Trophoblast cell (in vitro differentiated cells and primary cell): ENCODE measurements at regions not wholly inside any gene's neighbourhood (a gene's known extent, or its start where the extent isn't known, plus 50 kb on each side); places are given as distances from the start of the nearest gene placed in this dataset.
A peak's percentile ranks its signal among the peaks of the same experiment; 100 is the strongest.

Experiments used
- DNase-seq, 2 donors: peaks; one replicate each; pipeline ENCODE4 v3.0.0-alpha.2; 2016
- H2AFZ ChIP-seq: 2 replicates; pipeline ENCODE4 v1.6.1; 2013; ENCODE audit warnings: low read length, moderate library complexity, mild to moderate bottlenecking; ENCODE audit not compliant: insufficient read depth, poor library complexity
- H2AK5ac ChIP-seq: 2 replicates; pipeline ENCODE4 v1.6.1; 2013; ENCODE audit warnings: mild to moderate bottlenecking, low read length
- H2BK120ac ChIP-seq: 2 replicates; pipeline ENCODE4 v1.6.1; 2013; ENCODE audit warnings: low read length, mild to moderate bottlenecking, moderate library complexity; ENCODE audit not compliant: insufficient read depth, poor library complexity
- H2BK12ac ChIP-seq: 2 replicates; pipeline ENCODE4 v1.6.1; 2013; ENCODE audit warnings: mild to moderate bottlenecking, low read length, moderate library complexity
- H2BK5ac ChIP-seq: 2 replicates; pipeline ENCODE4 v1.6.1; 2013; ENCODE audit warnings: low read length, low read depth, moderate library complexity, mild to moderate bottlenecking; ENCODE audit not compliant: poor library complexity
- H3K14ac ChIP-seq: 2 replicates; pipeline ENCODE4 v1.6.1; 2013; ENCODE audit warnings: mild to moderate bottlenecking, low read length
- H3K18ac ChIP-seq: 2 replicates; pipeline ENCODE4 v1.6.1; 2013; ENCODE audit warnings: mild to moderate bottlenecking, low read length
- H3K23ac ChIP-seq: 2 replicates; pipeline ENCODE4 v1.6.1; 2013; ENCODE audit warnings: low read length
- H3K27ac ChIP-seq: 2 replicates; pipeline ENCODE4 v1.5.1; 2013; ENCODE audit warnings: low read depth, mild to moderate bottlenecking, inconsistent platforms, low read length, moderate library complexity
- H3K27me3 ChIP-seq: 2 replicates; pipeline ENCODE4 v1.6.1; 2013; ENCODE audit warnings: inconsistent platforms, mild to moderate bottlenecking, low read length, moderate library complexity; ENCODE audit not compliant: insufficient read depth
- H3K36me3 ChIP-seq, 2 experiments: 1 replicate in 1 of 2; 2 replicates in 1 of 2; pipeline ENCODE4 v1.6.1; 2013; ENCODE audit warnings: low read length in 2 of 2, mild to moderate bottlenecking in 2 of 2, moderate library complexity in 1 of 2; ENCODE audit not compliant: insufficient read depth in 2 of 2, control insufficient read depth in 1 of 2
- H3K4ac ChIP-seq: 2 replicates; pipeline ENCODE4 v1.6.1; 2013; ENCODE audit warnings: low read depth, mild to moderate bottlenecking, low read length, moderate library complexity
- H3K4me1 ChIP-seq, 2 experiments: 1 replicate in 1 of 2; 2 replicates in 1 of 2; pipeline ENCODE4 v1.6.1; 2013; ENCODE audit warnings: low read length in 2 of 2, mild to moderate bottlenecking in 2 of 2, moderate library complexity in 1 of 2; ENCODE audit not compliant: insufficient read depth in 2 of 2, control insufficient read depth in 1 of 2
- H3K4me2 ChIP-seq: 2 replicates; pipeline ENCODE4 v1.6.1; 2013; ENCODE audit warnings: inconsistent platforms, mild to moderate bottlenecking, low read length, moderate library complexity
- H3K4me3 ChIP-seq: 2 replicates; pipeline ENCODE4 v1.5.1; 2013; ENCODE audit warnings: mild to moderate bottlenecking, low read depth, low read length, inconsistent platforms
- H3K79me1 ChIP-seq: one replicate; pipeline ENCODE4 v1.6.1; 2013; ENCODE audit warnings: low read length
- H3K79me2 ChIP-seq: 2 replicates; pipeline ENCODE4 v1.6.1; 2013; ENCODE audit warnings: low read length, mild to moderate bottlenecking; ENCODE audit not compliant: control insufficient read depth, insufficient read depth, poor library complexity
- H3K9ac ChIP-seq: 2 replicates; pipeline ENCODE4 v1.6.1; 2013; ENCODE audit warnings: mild to moderate bottlenecking, low read length
- H3K9me3 ChIP-seq: 2 replicates; pipeline ENCODE4 v1.6.1; 2013; ENCODE audit warnings: low read depth, mild to moderate bottlenecking, control low read depth, inconsistent platforms, low read length; ENCODE audit not compliant: insufficient read depth
- H4K12ac ChIP-seq: 2 replicates; pipeline ENCODE4 v1.6.1; 2013; ENCODE audit warnings: low read depth, mild to moderate bottlenecking, low read length, moderate library complexity
- H4K8ac ChIP-seq: 2 replicates; pipeline ENCODE4 v1.6.1; 2013; ENCODE audit warnings: low read depth, mild to moderate bottlenecking, low read length, moderate library complexity
- H4K91ac ChIP-seq: one replicate; pipeline ENCODE4 v1.6.1; 2013; ENCODE audit warnings: low read depth, mild to moderate bottlenecking, low read length, moderate library complexity
- WGBS: extraction: QIAGEN DNeasy Blood & Tissue Kit; methylation state at CpG from one replicate; pipeline ENCODE4 v1.1.7; 2013; ENCODE audit warnings: missing lambda C conversion rate; ENCODE audit not compliant: insufficient read length, insufficient coverage; ENCODE audit errors: extremely low coverage; 5-methylcytosine and 5-hydroxymethylcytosine counted together

DNA sequence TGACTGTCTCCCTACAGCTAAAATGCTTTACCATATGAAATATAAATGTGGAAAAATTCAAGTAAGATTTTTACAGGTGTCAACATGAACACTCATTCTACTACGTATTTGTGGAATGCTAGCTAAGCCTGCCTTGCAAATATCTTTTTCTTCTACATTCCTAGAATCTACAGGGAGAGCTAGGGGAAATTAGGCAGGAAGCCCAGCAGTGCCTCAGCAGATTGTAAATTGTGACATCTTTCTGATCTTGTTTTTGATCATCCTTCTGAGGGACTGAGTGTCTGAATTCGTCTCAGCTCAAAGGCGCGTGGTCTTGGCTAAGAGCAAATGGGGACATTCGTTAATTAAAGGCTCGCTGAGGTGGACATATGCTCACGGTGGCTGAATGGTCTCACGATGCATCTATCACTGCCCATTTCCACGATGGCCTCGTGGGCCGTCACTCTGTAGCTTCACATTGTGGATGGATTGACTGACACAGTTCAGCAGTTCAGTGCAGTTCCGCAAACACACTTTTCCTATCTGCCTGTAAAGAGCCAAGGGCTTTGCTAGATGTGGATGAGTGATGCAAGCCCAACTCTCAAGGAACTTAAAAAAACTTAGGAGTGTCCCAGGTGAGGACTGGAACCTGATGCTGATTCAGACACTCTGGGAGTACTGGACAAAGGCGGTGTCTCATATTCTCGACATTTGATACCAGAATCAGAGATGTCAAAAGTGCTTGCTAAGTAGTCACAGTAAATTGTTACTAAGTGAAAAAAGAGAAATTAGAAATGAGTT lies 562.5 kb downstream of the EFNB2 start:
- H3K4me3 ChIP-seq: no peak overlapping the region
- no peaks in the 10 kb centered on the region for H3K79me2 ChIP-seq
- H2BK5ac ChIP-seq: no peak overlapping the region
- no peak overlapping the region for H3K27ac ChIP-seq
- peak; percentile 69 to 89 for DNase-seq
- no peak overlapping the region for H3K18ac ChIP-seq
- H4K8ac ChIP-seq: no peak overlapping the region
- no peak overlapping the region for H3K14ac ChIP-seq
- no peak overlapping the region for H3K23ac ChIP-seq
- no peak overlapping the region for H3K9ac ChIP-seq
- no peaks in the 10 kb centered on the region for H3K27me3 ChIP-seq
- no CpG with 5 or more reads among the region's 14 CpGs for WGBS
- no peaks in the 10 kb centered on the region for H3K9me3 ChIP-seq
- H3K36me3 ChIP-seq: no peaks in the 10 kb centered on the region
- H3K79me1 ChIP-seq: no peaks in the 10 kb centered on the region
- no peak overlapping the region for H4K91ac ChIP-seq
- H2AFZ ChIP-seq: no peak overlapping the region
- no peak overlapping the region for H2BK120ac ChIP-seq
- H4K12ac ChIP-seq: no peak overlapping the region
- peaks cover 2 to 13% of the 10 kb centered on the region in 2 experiments for H3K4me1 ChIP-seq
- no peak overlapping the region for H2AK5ac ChIP-seq
- no peak overlapping the region for H3K4ac ChIP-seq
- H3K4me2 ChIP-seq: no peak overlapping the region
- no peak overlapping the region for H2BK12ac ChIP-seq

DNA sequence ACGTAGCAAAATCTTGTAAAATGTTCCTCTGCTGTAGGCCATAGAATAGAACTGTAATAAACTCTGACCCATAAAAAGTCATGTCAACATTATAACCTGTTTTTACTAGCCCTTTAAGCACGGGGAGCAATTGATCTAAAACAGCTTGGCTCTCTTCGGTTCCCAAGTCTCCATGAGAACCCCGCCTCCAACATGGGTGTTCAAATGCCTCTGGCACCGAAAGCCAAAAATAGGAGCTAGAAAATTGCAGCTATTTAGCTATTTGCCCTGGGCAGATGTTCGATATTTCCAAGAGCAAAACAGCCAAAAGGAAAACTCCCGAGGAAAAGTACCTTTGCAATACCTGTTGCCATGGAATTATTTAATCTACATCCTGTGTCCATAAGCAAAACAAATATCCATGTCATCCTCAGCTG lies 563.1 kb downstream of the EFNB2 start:
- Histone ChIP-seq H3K9me3 (no peaks in the 10 kb centered on the region), H2AFZ (no peak overlapping the region), H2BK120ac (no peak overlapping the region), H3K4me2 (no peak overlapping the region), H3K4ac (no peak overlapping the region), H3K18ac (no peak overlapping the region), H4K91ac (no peak overlapping the region), H3K23ac (no peak overlapping the region), H3K36me3 (no peaks in the 10 kb centered on the region), H2BK12ac (no peak overlapping the region), H4K8ac (no peak overlapping the region), H3K79me2 (no peaks in the 10 kb centered on the region), H3K4me1 (peaks cover 2 to 13% of the 10 kb centered on the region in 2 experiments), H2BK5ac (no peak overlapping the region), H3K4me3 (no peak overlapping the region), H4K12ac (no peak overlapping the region), H3K27me3 (no peaks in the 10 kb centered on the region), H2AK5ac (no peak overlapping the region), H3K79me1 (no peaks in the 10 kb centered on the region), H3K9ac (no peak overlapping the region), H3K14ac (no peak overlapping the region), H3K27ac (no peak overlapping the region)
- WGBS: no CpG with 5 or more reads among the region's 7 CpGs
- DNase-seq: peak; percentile 63 to 75

DNA sequence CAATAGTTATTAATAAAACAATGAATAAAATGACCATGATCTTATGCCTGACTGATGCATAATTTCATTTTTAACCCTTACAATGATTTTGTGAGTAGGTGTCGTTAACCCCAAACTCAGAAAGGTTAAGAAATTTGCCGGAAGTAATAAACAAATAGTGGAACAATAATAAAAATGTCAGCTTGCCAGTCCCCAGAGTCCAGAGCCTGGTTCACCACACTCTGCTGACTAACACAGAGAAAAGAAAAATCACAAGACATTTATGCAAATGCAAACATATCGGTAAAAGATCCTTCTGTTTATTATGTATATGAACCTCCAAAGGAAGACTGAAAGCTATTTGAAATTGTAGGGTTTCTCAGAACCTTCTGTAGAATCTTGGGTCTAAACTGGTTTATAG lies 563.7 kb downstream of the EFNB2 start:
- Histone ChIP-seq H3K4me3 (no peak overlapping the region), H4K91ac (no peak overlapping the region), H2AK5ac (no peak overlapping the region), H4K12ac (no peak overlapping the region), H2BK5ac (no peak overlapping the region), H3K14ac (no peak overlapping the region), H3K27me3 (no peaks in the 10 kb centered on the region), H3K36me3 (no peaks in the 10 kb centered on the region), H3K18ac (no peak overlapping the region), H4K8ac (no peak overlapping the region), H3K27ac (no peak overlapping the region), H3K4ac (no peak overlapping the region), H3K9me3 (no peaks in the 10 kb centered on the region), H3K23ac (no peak overlapping the region), H3K9ac (no peak overlapping the region), H2AFZ (no peak overlapping the region), H3K79me2 (no peaks in the 10 kb centered on the region), H2BK12ac (no peak overlapping the region), H3K4me1 (peaks cover 2 to 13% of the 10 kb centered on the region in 2 experiments), H3K4me2 (no peak overlapping the region), H3K79me1 (no peaks in the 10 kb centered on the region), H2BK120ac (no peak overlapping the region)
- WGBS: no CpG with 5 or more reads among the region's 3 CpGs
- no peak for DNase-seq

DNA sequence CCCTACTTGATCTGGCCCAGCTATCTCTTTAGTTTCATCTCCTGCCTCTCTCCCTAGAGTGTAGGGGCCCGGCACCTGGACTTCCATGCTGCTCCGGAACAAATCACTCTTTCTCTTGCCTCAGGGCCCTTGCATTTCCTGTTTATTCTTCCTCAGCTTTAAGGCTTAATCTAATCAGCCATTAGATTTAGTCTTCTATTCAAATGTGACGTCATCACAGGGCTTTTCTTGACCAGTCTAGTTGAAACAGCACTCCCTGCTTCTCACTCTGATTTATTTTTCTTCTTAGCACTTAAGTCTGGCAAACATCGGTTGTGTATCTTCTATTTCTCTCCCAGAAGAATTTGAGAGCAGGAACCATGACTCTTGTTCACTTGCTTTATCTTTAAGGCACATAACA lies 564.1 kb downstream of the EFNB2 start:
- H4K8ac ChIP-seq: no peak overlapping the region
- H2BK120ac ChIP-seq: no peak overlapping the region
- no peak overlapping the region for H3K4me2 ChIP-seq
- H3K27ac ChIP-seq: no peak overlapping the region
- no peak overlapping the region for H2AFZ ChIP-seq
- H3K79me2 ChIP-seq: no peaks in the 10 kb centered on the region
- no peak overlapping the region for H3K9ac ChIP-seq
- no peak for DNase-seq
- no peak overlapping the region for H3K14ac ChIP-seq
- H3K18ac ChIP-seq: no peak overlapping the region
- H3K4me3 ChIP-seq: no peak overlapping the region
- no peak overlapping the region for H2BK5ac ChIP-seq
- no peak overlapping the region for H3K4ac ChIP-seq
- no peak overlapping the region for H2AK5ac ChIP-seq
- no peak overlapping the region for H4K12ac ChIP-seq
- H3K23ac ChIP-seq: no peak overlapping the region
- no CpG with 5 or more reads among the region's 4 CpGs for WGBS
- H3K27me3 ChIP-seq: no peaks in the 10 kb centered on the region
- peaks cover 2 to 13% of the 10 kb centered on the region in 2 experiments for H3K4me1 ChIP-seq
- no peaks in the 10 kb centered on the region for H3K36me3 ChIP-seq
- no peak overlapping the region for H4K91ac ChIP-seq
- no peak overlapping the region for H2BK12ac ChIP-seq
- no peaks in the 10 kb centered on the region for H3K9me3 ChIP-seq
- H3K79me1 ChIP-seq: no peaks in the 10 kb centered on the region
